ENCODE measurements at regions not wholly inside any gene's neighbourhood (a gene's known extent, or its start where the extent isn't known, plus 50 kb on each side); places are given as distances from the start of the nearest gene placed in this dataset.
"Not testable (repeated sequence)": the region's sequence is repeated elsewhere in the genome, so short reads cannot be mapped to it uniquely, and the experiment has no call there.

- Histone ChIP-seq H3K4me3 (ENCODE audit: low read length) (no peak overlapping the region), H3K23ac (ENCODE audit: low read length) (no peak overlapping the region), H3K79me1 (ENCODE audit: low read length) (no peaks in the 10 kb centered on the region), H3K36me3 (ENCODE audit: control insufficient read depth, insufficient read depth, low read length) (no peaks in the 10 kb centered on the region), H3K4me2 (ENCODE audit: low read length) (no peak overlapping the region), H2BK5ac (ENCODE audit: low read length) (no peak overlapping the region), H3K27ac (ENCODE audit: low read depth, low read length) (no peak overlapping the region), H3K9ac (ENCODE audit: low read length) (no peak overlapping the region), H3K18ac (ENCODE audit: low read length) (no peak overlapping the region), H2BK15ac (replicated peaks; ENCODE audit: low read depth) (no peak overlapping the region), H2BK120ac (ENCODE audit: low read depth, low read length) (no peak overlapping the region), H4K5ac (ENCODE audit: low read length) (no peak overlapping the region), H2AK5ac (ENCODE audit: low read length) (no peak overlapping the region), H3K79me2 (ENCODE audit: control insufficient read depth, insufficient read depth, low read length) (no peaks in the 10 kb centered on the region), H3K4ac (ENCODE audit: low read depth, low read length) (no peak overlapping the region), H3K56ac (ENCODE audit: low read length) (no peak overlapping the region), H3K27me3 (ENCODE audit: insufficient read depth, low read length, poor library complexity) (no peaks in the 10 kb centered on the region), H3K4me1 (ENCODE audit: control insufficient read depth, low read depth, low read length) (no peaks in the 10 kb centered on the region), H4K8ac (ENCODE audit: low read depth, low read length) (no peak overlapping the region)
- DNase-seq: no peak
- WGBS (ENCODE audit: extremely low coverage, insufficient coverage, low lambda C conversion rate): no CpG with 5 or more reads among the region's 30 CpGs
Observed at GRCh38 chr4:7137326-7138200, 54.8 kb upstream of the SORCS2 start.

- H3K9ac ChIP-seq (ENCODE audit: low read length): no peak overlapping the region
- WGBS (ENCODE audit: extremely low coverage, insufficient coverage, low lambda C conversion rate): no CpG with 5 or more reads among the region's 9 CpGs
- H3K18ac ChIP-seq (ENCODE audit: low read length): no peak overlapping the region
- DNase-seq: no peak
- no peaks in the 10 kb centered on the region for H3K36me3 ChIP-seq (ENCODE audit: control insufficient read depth, insufficient read depth, low read length)
- no peaks in the 10 kb centered on the region for H3K27me3 ChIP-seq (ENCODE audit: insufficient read depth, low read length, poor library complexity)
- no peaks in the 10 kb centered on the region for H3K79me2 ChIP-seq (ENCODE audit: control insufficient read depth, insufficient read depth, low read length)
- H3K27ac ChIP-seq (ENCODE audit: low read depth, low read length): no peak overlapping the region
- no peaks in the 10 kb centered on the region for H3K79me1 ChIP-seq (ENCODE audit: low read length)
- H3K23ac ChIP-seq (ENCODE audit: low read length): no peak overlapping the region
- no peak overlapping the region for H2AK5ac ChIP-seq (ENCODE audit: low read length)
- H2BK15ac ChIP-seq (replicated peaks; ENCODE audit: low read depth): no peak overlapping the region
- no peak overlapping the region for H3K4ac ChIP-seq (ENCODE audit: low read depth, low read length)
- H3K4me1 ChIP-seq (ENCODE audit: control insufficient read depth, low read depth, low read length): no peaks in the 10 kb centered on the region
- no peak overlapping the region for H3K4me3 ChIP-seq (ENCODE audit: low read length)
- no peak overlapping the region for H2BK5ac ChIP-seq (ENCODE audit: low read length)
- no peak overlapping the region for H4K8ac ChIP-seq (ENCODE audit: low read depth, low read length)
- no peak overlapping the region for H3K56ac ChIP-seq (ENCODE audit: low read length)
- H4K5ac ChIP-seq (ENCODE audit: low read length): no peak overlapping the region
- no peak overlapping the region for H3K4me2 ChIP-seq (ENCODE audit: low read length)
- no peak overlapping the region for H2BK120ac ChIP-seq (ENCODE audit: low read depth, low read length)
Observed at GRCh38 chr4:7136351-7136750, 56.0 kb upstream of the SORCS2 start.

- no peaks in the 10 kb centered on the region for H3K4me1 ChIP-seq (ENCODE audit: control insufficient read depth, low read depth, low read length)
- H3K27ac ChIP-seq (ENCODE audit: low read depth, low read length): no peak overlapping the region
- no peak overlapping the region for H2BK5ac ChIP-seq (ENCODE audit: low read length)
- H3K36me3 ChIP-seq (ENCODE audit: control insufficient read depth, insufficient read depth, low read length): no peaks in the 10 kb centered on the region
- no peaks in the 10 kb centered on the region for H3K79me1 ChIP-seq (ENCODE audit: low read length)
- H2BK15ac ChIP-seq (replicated peaks; ENCODE audit: low read depth): no peak overlapping the region
- no peaks in the 10 kb centered on the region for H3K79me2 ChIP-seq (ENCODE audit: control insufficient read depth, insufficient read depth, low read length)
- H3K27me3 ChIP-seq (ENCODE audit: insufficient read depth, low read length, poor library complexity): no peaks in the 10 kb centered on the region
- no peak overlapping the region for H3K4me2 ChIP-seq (ENCODE audit: low read length)
- no peak overlapping the region for H3K18ac ChIP-seq (ENCODE audit: low read length)
- H2BK120ac ChIP-seq (ENCODE audit: low read depth, low read length): no peak overlapping the region
- H3K9ac ChIP-seq (ENCODE audit: low read length): no peak overlapping the region
- WGBS (ENCODE audit: extremely low coverage, insufficient coverage, low lambda C conversion rate): no CpG with 5 or more reads among the region's 13 CpGs
- H3K56ac ChIP-seq (ENCODE audit: low read length): no peak overlapping the region
- H4K5ac ChIP-seq (ENCODE audit: low read length): no peak overlapping the region
- no peak overlapping the region for H3K23ac ChIP-seq (ENCODE audit: low read length)
- H3K4ac ChIP-seq (ENCODE audit: low read depth, low read length): no peak overlapping the region
- no peak for DNase-seq
- H3K4me3 ChIP-seq (ENCODE audit: low read length): no peak overlapping the region
- no peak overlapping the region for H2AK5ac ChIP-seq (ENCODE audit: low read length)
- H4K8ac ChIP-seq (ENCODE audit: low read depth, low read length): no peak overlapping the region
Observed at GRCh38 chr4:7135389-7135746, 57.0 kb upstream of the SORCS2 start.

- Histone ChIP-seq H3K9ac (ENCODE audit: low read length) (no peak overlapping the region), H2BK15ac (replicated peaks; ENCODE audit: low read depth) (no peak overlapping the region), H3K4me3 (ENCODE audit: low read length) (no peak overlapping the region), H2BK120ac (ENCODE audit: low read depth, low read length) (no peak overlapping the region), H2BK5ac (ENCODE audit: low read length) (no peak overlapping the region), H3K36me3 (ENCODE audit: control insufficient read depth, insufficient read depth, low read length) (no peaks in the 10 kb centered on the region), H3K79me2 (ENCODE audit: control insufficient read depth, insufficient read depth, low read length) (no peaks in the 10 kb centered on the region), H3K56ac (ENCODE audit: low read length) (no peak overlapping the region), H3K4me1 (ENCODE audit: control insufficient read depth, low read depth, low read length) (no peaks in the 10 kb centered on the region), H3K4me2 (ENCODE audit: low read length) (no peak overlapping the region), H3K18ac (ENCODE audit: low read length) (no peak overlapping the region), H4K8ac (ENCODE audit: low read depth, low read length) (no peak overlapping the region), H4K5ac (ENCODE audit: low read length) (no peak overlapping the region), H3K79me1 (ENCODE audit: low read length) (no peaks in the 10 kb centered on the region), H3K27me3 (ENCODE audit: insufficient read depth, low read length, poor library complexity) (no peaks in the 10 kb centered on the region), H3K4ac (ENCODE audit: low read depth, low read length) (no peak overlapping the region), H3K27ac (ENCODE audit: low read depth, low read length) (no peak overlapping the region), H2AK5ac (ENCODE audit: low read length) (no peak overlapping the region), H3K23ac (ENCODE audit: low read length) (no peak overlapping the region)
- no CpG with 5 or more reads among the region's 12 CpGs for WGBS (ENCODE audit: extremely low coverage, insufficient coverage, low lambda C conversion rate)
- DNase-seq: no peak
Observed at GRCh38 chr4:7134737-7135388, 57.5 kb upstream of the SORCS2 start.

DNA sequence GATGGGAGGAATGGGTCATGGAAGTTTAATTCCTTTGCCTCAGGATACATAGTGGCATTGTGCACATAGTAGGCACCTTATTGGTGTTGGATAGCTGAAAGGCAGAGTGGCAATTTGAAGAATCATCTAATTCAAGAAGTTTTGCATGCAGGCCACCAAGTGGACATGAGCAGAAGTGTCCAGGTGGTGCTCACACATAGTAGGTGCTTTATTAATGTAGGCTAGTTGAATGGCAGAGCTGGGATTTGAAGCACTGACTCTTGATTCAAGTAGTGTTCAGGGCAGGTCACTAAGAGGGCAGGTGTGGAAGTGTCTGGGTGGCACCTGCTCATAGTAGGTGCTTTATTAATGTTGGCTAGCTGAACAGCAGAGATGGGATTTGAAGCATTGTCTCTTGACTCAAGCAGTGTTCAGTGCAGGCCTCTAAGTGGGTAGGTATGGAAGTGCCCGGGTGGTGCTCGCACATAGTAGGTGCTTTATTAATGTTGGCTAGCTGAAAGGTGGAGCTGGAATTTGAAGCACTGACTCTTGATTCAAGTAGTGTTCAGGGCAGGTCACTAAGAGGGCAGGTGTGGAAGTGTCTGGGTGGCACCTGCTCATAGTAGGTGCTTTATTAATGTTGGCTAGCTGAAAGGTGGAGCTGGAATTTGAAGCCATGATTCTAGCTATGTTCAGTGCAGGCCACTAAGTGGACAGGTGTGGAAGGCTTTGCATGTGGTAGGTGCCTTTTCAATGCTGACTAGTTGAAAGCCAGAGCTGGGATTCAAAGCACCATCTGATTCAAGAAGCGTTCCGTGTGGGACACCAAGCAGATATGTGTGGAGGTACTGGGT, 58.3 kb upstream of the SORCS2 start:
- H3K27ac ChIP-seq (ENCODE audit: low read depth, low read length); H4K8ac ChIP-seq (ENCODE audit: low read depth, low read length); H2BK15ac ChIP-seq (replicated peaks; ENCODE audit: low read depth); DNase-seq; H2BK5ac ChIP-seq (ENCODE audit: low read length); H3K4ac ChIP-seq (ENCODE audit: low read depth, low read length); H3K36me3 ChIP-seq (ENCODE audit: control insufficient read depth, insufficient read depth, low read length); H3K79me2 ChIP-seq (ENCODE audit: control insufficient read depth, insufficient read depth, low read length); H3K18ac ChIP-seq (ENCODE audit: low read length); H3K27me3 ChIP-seq (ENCODE audit: insufficient read depth, low read length, poor library complexity); H3K4me1 ChIP-seq (ENCODE audit: control insufficient read depth, low read depth, low read length); H3K23ac ChIP-seq (ENCODE audit: low read length); H3K9ac ChIP-seq (ENCODE audit: low read length); H3K56ac ChIP-seq (ENCODE audit: low read length); H2AK5ac ChIP-seq (ENCODE audit: low read length); H3K79me1 ChIP-seq (ENCODE audit: low read length); H3K4me3 ChIP-seq (ENCODE audit: low read length); H3K4me2 ChIP-seq (ENCODE audit: low read length); H2BK120ac ChIP-seq (ENCODE audit: low read depth, low read length); H4K5ac ChIP-seq (ENCODE audit: low read length): not testable (repeated sequence)
- WGBS (ENCODE audit: extremely low coverage, insufficient coverage, low lambda C conversion rate): no CpG with 5 or more reads among the region's 4 CpGs

Data from mesendoderm (in vitro differentiated cells).